T-helper 2 cell treated with Interferon-gamma antibody and Interleukin-4, amounts not matched to agents 5 μg/mL and 100 μg/mL, for 36 hours (primary cell): ENCODE measurements at regions not wholly inside any gene's neighbourhood (a gene's known extent, or its start where the extent isn't known, plus 50 kb on each side); places are given as distances from the start of the nearest gene placed in this dataset.

Source experiments
- DNase-seq: peaks from one replicate; pipeline ENCODE4 v3.0.0; 2021; ENCODE audit warnings: low spot score
- H3K27ac Mint-ChIP-seq: one replicate; pipeline ENCODE4 v1.8.0; 2021; ENCODE audit warnings: mild to moderate bottlenecking, mixed read lengths
- H3K27me3 Mint-ChIP-seq: one replicate; pipeline ENCODE4 v1.8.0; 2021; ENCODE audit warnings: low read depth, mixed read lengths
- H3K36me3 Mint-ChIP-seq: one replicate; pipeline ENCODE4 v1.8.0; 2021; ENCODE audit warnings: low read depth, mixed read lengths
- H3K4me1 Mint-ChIP-seq: one replicate; pipeline ENCODE4 v1.8.0; 2021; ENCODE audit warnings: low read depth, mixed read lengths
- H3K4me3 Mint-ChIP-seq: one replicate; pipeline ENCODE4 v1.8.0; 2022; ENCODE audit warnings: mild to moderate bottlenecking, moderate library complexity, mixed read lengths
- H3K9me3 Mint-ChIP-seq: one replicate; pipeline ENCODE4 v1.8.0; 2021; ENCODE audit warnings: mixed read lengths

DNA sequence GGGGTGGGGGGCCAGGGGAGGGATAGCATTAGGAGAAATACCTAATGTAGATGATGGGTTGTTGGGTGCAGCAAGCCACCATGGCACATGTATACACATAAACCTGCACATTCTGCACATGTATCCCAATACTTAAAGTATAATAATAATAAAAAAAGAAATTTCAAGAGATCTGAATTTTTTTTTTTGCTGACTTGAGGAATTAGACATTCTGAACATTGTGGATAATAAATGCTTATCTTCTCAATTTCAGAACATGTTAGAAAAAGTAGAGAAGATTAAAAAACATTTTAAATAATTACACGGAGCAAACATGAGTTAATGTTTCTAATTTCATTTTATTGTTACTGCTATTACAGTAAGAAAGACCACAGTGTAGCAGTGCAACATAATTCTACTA lies 230.4 kb downstream of the DTHD1 start:
- no peaks in the 10 kb centered on the region for H3K9me3 Mint-ChIP-seq
- no peaks in the 10 kb centered on the region for H3K27me3 Mint-ChIP-seq
- no peaks in the 10 kb centered on the region for H3K4me1 Mint-ChIP-seq
- no peak for DNase-seq
- H3K27ac Mint-ChIP-seq = no peak overlapping the region
- no peaks in the 10 kb centered on the region for H3K36me3 Mint-ChIP-seq
- H3K4me3 Mint-ChIP-seq = no peak overlapping the region

DNA sequence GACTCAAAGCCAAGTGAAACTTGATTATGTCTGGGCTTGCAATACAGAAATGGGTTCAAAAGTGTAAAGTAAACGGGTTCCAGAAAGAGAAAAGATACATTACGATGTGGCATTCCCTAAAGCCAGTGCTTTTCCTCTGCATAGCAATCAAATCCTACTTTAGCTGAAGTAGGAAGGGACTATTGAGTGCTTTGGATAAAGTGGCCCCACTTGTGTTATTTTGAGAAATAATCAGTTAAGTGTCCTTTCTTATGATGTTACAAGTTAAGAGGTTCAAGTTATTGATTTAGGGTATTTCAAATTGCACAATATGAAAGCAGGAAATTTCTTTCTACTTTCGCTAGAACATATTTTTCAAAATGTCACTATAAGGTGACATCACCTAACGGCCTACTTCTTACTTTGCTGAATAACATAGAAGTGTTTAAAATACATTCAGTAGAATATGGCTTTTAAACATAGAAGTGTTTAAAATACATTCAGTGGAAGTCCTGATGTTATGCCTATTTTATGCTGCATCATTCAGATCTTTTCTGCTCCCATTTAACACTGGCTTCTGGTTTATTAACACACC lies 235.2 kb downstream of the DTHD1 start:
- Mint-ChIP-seq H3K27me3 (no peaks in the 10 kb centered on the region), H3K27ac (no peak overlapping the region), H3K4me1 (no peaks in the 10 kb centered on the region), H3K9me3 (no peaks in the 10 kb centered on the region), H3K36me3 (no peaks in the 10 kb centered on the region), H3K4me3 (no peak overlapping the region)
- no peak for DNase-seq

DNA sequence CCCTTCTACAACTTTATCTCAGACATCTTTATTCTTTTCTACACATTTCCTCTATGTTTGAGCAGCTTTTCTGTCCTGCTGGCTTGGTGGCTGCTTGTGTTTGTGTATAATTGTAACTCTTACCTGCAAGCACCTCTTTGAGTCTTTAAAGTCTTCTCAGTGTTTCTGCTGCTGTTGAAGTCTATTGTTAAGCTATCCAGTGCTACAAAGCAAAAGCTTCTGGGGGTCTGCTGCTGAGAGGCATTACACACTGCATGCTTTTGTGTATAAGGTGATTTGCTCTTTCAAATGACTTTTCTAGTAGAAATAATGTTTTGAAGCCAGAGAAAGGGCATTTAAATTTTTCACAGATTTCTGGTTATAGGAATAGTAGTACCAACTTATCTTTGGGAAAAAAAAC lies 241.8 kb downstream of the DTHD1 start:
- Mint-ChIP-seq H3K36me3 (no peaks in the 10 kb centered on the region), H3K27ac (no peak overlapping the region), H3K4me1 (no peaks in the 10 kb centered on the region), H3K27me3 (no peaks in the 10 kb centered on the region), H3K4me3 (no peak overlapping the region), H3K9me3 (peaks cover 8% of the 10 kb centered on the region)
- no peak for DNase-seq

DNA sequence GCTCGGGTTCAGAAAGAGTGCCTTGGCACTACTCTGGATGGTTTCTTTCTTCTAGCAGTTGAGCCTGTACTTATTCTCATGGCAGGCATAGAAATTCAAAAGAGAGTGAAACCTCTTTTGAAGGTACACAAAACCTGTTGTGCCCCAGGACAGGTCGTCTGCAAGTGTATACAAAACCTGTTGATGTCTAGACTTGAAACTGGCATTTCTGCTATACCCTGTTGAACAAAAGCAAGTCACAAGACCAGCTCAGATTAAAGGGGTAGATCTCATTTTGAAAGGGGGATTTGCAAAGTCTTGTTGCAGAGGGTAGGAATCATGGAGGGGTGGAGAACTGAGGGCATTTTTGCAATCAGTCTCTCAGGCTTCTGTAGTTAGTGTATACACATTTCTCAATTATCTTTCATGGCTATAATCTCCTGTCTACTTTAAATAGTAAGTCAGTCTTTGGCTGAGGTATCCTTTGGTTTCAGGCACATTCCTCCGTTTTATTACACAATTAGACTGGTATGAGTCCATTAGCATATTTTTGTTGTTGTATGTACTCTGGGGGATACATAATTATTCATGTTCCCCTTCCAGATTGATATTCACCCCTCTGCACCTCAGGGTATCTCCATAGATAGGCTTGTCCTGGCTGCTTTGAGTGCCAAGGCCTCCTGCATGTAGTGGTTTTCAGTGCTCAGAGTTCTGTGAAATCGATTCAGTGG lies 251.4 kb downstream of the DTHD1 start:
- H3K36me3 Mint-ChIP-seq = no peaks in the 10 kb centered on the region
- H3K27ac Mint-ChIP-seq = no peak overlapping the region
- DNase-seq = no peak
- H3K27me3 Mint-ChIP-seq = peaks cover 4% of the 10 kb centered on the region
- H3K4me1 Mint-ChIP-seq = no peaks in the 10 kb centered on the region
- H3K4me3 Mint-ChIP-seq = no peak overlapping the region
- H3K9me3 Mint-ChIP-seq = peaks cover 14% of the 10 kb centered on the region

DNA sequence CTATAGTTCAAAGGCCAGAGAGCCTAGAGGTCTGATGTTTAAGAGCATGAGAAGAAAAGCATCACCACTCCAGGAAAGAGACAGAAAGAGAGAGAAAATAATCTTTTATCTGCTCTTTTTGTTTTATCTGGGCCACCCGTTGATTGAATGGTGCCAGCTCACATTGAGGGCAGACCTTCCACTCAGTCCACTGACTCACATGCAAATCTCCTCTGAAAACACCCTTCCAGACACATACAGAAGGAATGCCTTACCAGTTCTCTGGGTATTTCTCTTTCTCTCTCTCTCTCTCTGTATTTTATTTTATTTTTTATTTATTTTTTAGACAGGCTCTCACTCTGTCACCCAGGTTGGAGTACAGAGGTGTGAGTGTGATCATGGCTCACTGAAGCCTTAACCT lies 252.5 kb downstream of the DTHD1 start:
- Mint-ChIP-seq H3K4me1 (no peaks in the 10 kb centered on the region), H3K36me3 (no peaks in the 10 kb centered on the region), H3K27ac (no peak overlapping the region), H3K9me3 (peaks cover 3% of the 10 kb centered on the region), H3K27me3 (peaks cover 5% of the 10 kb centered on the region), H3K4me3 (no peak overlapping the region)
- DNase-seq = no peak

DNA sequence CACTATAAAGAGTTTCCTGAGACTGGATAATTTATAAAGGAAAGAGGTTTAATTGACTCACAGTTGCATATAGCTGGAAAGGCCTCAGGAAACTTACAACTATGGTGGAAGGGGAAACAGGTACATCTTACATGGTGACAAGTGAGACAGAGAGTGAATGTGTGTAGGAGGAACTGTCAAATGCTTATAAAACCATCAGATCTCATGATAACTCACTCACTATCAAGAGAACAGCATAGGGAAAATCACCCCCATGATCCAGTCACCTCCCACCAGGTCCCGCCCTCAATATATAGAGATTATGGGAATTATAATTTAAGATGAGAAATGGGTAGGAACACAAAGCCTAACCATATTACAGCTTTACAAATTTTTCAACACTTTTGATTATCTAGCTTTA lies 266.0 kb downstream of the DTHD1 start:
- Mint-ChIP-seq H3K4me1 (peaks cover 11% of the 10 kb centered on the region), H3K27ac (no peak overlapping the region), H3K9me3 (no peaks in the 10 kb centered on the region), H3K4me3 (no peak overlapping the region), H3K36me3 (no peaks in the 10 kb centered on the region), H3K27me3 (no peaks in the 10 kb centered on the region)
- DNase-seq = no peak

DNA sequence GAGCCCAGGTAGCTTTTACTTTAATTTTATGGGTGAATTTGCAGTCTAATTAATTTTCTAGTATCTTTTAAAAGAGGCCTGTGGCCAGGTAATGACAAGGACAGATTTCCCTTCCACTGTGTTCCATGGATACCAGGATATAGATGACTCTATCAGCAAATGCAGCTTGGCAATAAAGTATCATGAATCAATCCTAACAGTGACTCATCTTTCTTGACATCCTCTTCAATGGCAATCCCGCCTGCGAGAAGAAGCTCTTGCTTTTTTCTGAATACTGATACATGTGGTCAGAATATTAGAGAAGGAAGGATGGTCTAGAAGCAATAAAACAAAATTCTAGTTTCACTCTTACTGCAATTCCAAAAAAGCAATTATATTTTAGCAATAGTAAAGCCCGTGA lies 267.8 kb downstream of the DTHD1 start:
- H3K4me3 Mint-ChIP-seq = no peak overlapping the region
- peaks cover 11% of the 10 kb centered on the region for H3K4me1 Mint-ChIP-seq
- H3K27me3 Mint-ChIP-seq = no peaks in the 10 kb centered on the region
- H3K9me3 Mint-ChIP-seq = no peaks in the 10 kb centered on the region
- no peak for DNase-seq
- H3K36me3 Mint-ChIP-seq = no peaks in the 10 kb centered on the region
- no peak overlapping the region for H3K27ac Mint-ChIP-seq

DNA sequence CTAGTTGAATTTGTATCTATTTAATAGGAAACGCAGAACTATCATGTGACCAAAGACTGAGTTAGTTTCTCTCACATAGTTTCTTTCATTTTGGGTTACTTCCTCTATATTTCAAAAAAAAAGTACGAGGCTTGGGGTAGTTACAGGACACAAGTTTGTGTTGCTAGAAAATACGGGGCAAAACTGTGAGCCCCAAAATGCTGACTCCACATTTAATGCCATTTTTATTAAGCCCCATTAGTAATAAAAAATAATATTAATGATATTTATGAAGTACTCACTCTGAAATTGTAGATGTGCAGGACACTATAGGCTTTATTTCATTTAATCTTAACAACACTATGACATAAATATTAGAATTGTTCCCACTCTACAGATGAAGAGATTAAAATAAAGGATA lies 268.6 kb downstream of the DTHD1 start:
- Mint-ChIP-seq H3K36me3 (no peaks in the 10 kb centered on the region), H3K9me3 (no peaks in the 10 kb centered on the region), H3K4me1 (peaks cover 11% of the 10 kb centered on the region), H3K27ac (no peak overlapping the region), H3K4me3 (no peak overlapping the region), H3K27me3 (no peaks in the 10 kb centered on the region)
- no peak for DNase-seq

GRCh38 chr4:36551697-36552214 lies 270.3 kb downstream of the DTHD1 start:
- Mint-ChIP-seq H3K9me3 (no peaks in the 10 kb centered on the region), H3K4me3 (no peak overlapping the region), H3K27me3 (no peaks in the 10 kb centered on the region), H3K4me1 (peaks cover 11% of the 10 kb centered on the region), H3K36me3 (no peaks in the 10 kb centered on the region), H3K27ac (peak overlapping the region; percentile 7)
- DNase-seq = peak; percentile 18

DNA sequence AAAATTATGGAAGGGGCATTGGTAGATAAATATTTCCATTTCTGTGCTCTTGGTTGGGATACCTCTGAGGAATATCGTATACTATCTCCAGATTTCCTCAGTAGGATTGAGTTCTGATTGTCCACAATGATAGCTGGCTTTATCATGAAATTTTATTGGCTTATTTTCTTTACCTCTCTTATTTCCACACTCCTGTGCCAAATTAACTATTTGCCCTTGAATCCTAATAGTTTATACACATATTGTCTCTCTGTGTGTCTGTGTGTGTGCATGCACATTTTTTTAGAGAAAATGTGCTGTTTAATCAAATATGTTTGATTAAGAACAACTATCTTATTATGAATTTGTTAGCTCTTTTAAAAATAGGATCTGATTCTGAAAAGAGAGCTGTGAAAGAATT lies 271.6 kb downstream of the DTHD1 start:
- no peak for DNase-seq
- no peak overlapping the region for H3K27ac Mint-ChIP-seq
- H3K9me3 Mint-ChIP-seq = no peaks in the 10 kb centered on the region
- H3K4me3 Mint-ChIP-seq = no peak overlapping the region
- H3K36me3 Mint-ChIP-seq = no peaks in the 10 kb centered on the region
- peaks cover 11% of the 10 kb centered on the region for H3K4me1 Mint-ChIP-seq
- no peaks in the 10 kb centered on the region for H3K27me3 Mint-ChIP-seq

DNA sequence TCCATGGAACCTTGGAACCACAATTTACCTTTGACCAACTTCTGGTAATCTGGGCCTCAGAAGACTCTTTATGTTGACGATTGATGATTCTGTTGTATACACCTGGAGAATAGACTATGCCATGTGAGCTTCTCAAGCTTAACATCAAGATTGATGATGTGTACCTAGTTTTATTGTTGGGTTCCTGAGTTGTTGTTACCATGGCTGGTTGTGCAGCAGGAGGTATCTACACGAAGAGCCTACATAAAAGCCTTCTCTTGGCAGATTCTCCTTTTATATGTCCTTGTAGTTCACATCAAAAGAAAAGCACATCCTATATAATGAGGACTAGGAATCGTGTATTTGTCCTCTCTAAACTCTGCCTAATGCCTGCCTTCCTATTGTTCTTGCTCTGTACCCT lies 272.0 kb downstream of the DTHD1 start:
- Mint-ChIP-seq H3K9me3 (no peaks in the 10 kb centered on the region), H3K36me3 (no peaks in the 10 kb centered on the region), H3K27ac (no peak overlapping the region), H3K4me1 (peaks cover 11% of the 10 kb centered on the region), H3K4me3 (no peak overlapping the region), H3K27me3 (no peaks in the 10 kb centered on the region)
- no peak for DNase-seq

GRCh38 chr4:36556984-36557383 lies 275.6 kb downstream of the DTHD1 start:
- Mint-ChIP-seq H3K36me3 (no peaks in the 10 kb centered on the region), H3K4me1 (peaks cover 2% of the 10 kb centered on the region), H3K4me3 (no peak overlapping the region), H3K27ac (no peak overlapping the region), H3K27me3 (no peaks in the 10 kb centered on the region), H3K9me3 (no peaks in the 10 kb centered on the region)
- DNase-seq = no peak

DNA sequence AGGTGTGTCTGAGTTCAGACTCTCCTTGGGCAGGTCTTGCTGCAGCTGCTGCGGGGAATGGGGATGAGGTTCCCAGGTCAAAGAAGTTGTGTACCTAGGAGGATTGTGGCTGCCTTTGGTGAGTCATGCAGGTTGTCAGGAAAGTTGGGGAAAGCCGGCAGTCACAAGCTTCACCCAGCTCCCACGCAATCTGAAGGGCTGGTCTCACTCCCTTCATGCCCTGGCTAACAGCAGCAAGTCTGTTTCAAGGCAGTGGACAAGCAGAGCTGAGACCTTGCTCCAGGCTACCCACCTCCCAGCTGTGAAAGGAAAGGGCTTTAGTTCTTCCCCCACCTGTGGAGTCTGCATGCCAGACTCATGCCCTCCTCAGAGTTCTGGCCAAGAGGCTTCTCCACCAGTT lies 287.2 kb downstream of the DTHD1 start:
- Mint-ChIP-seq H3K4me1 (no peaks in the 10 kb centered on the region), H3K27ac (no peak overlapping the region), H3K27me3 (peaks cover 2% of the 10 kb centered on the region), H3K9me3 (no peaks in the 10 kb centered on the region), H3K36me3 (no peaks in the 10 kb centered on the region), H3K4me3 (no peak overlapping the region)
- DNase-seq = no peak

- H3K4me1 Mint-ChIP-seq = no peaks in the 10 kb centered on the region
- no peak overlapping the region for H3K4me3 Mint-ChIP-seq
- DNase-seq = no peak
- H3K27ac Mint-ChIP-seq = no peak overlapping the region
- peaks cover 11% of the 10 kb centered on the region for H3K9me3 Mint-ChIP-seq
- no peaks in the 10 kb centered on the region for H3K36me3 Mint-ChIP-seq
- H3K27me3 Mint-ChIP-seq = no peaks in the 10 kb centered on the region
These were observed 292.0 kb downstream of the DTHD1 start for GRCh38 chr4:36573441-36573840.

DNA sequence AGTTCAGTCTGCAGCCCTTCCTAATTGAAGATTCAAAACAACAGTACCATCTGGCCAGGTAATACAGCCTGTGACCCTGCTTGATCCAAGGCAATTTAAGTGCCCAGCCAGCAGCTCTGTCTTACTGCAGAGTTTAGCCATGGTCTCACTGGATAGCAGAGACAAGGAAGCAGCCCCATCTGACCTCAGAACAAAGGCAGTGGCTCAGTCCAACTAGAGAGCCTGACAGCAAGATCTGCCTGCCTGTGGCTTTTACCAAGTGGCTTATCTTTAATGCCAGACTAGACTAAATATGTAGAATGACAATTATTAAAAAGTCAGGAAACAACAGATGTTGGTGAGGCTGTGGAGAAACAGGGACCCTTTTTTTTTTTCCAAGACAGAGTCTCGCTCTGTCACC lies 293.4 kb downstream of the DTHD1 start:
- Mint-ChIP-seq H3K27me3 (no peaks in the 10 kb centered on the region), H3K9me3 (peaks cover 11% of the 10 kb centered on the region), H3K27ac (no peak overlapping the region), H3K4me3 (no peak overlapping the region), H3K36me3 (no peaks in the 10 kb centered on the region), H3K4me1 (no peaks in the 10 kb centered on the region)
- no peak for DNase-seq
